GM21360 (cell line): ENCODE measurements at regions not wholly inside any gene's neighbourhood (a gene's known extent, or its start where the extent isn't known, plus 50 kb on each side); places are given as distances from the start of the nearest gene placed in this dataset.

Experiments used
- ATAC-seq: cut with Tn5 transposase; IDR thresholded peaks from one replicate; pipeline ENCODE4 v1.9.1; 2021; ENCODE audit warnings: mild to moderate bottlenecking, moderate library complexity; ENCODE audit not compliant: unreplicated experiment

GRCh38 chr5:133715616-133716015, 103.3 kb upstream of the FSTL4 start:
- no peak for ATAC-seq

- ATAC-seq: no peak
Measured at GRCh38 chr5:133715216-133715615, 102.9 kb upstream of the FSTL4 start.

GRCh38 chr5:133714161-133714915, 102.0 kb upstream of the FSTL4 start:
- ATAC-seq: no peak

GRCh38 chr5:133713751-133714150, 101.4 kb upstream of the FSTL4 start:
- ATAC-seq: no peak

- ATAC-seq: no peak
Measured at GRCh38 chr5:133713209-133713608, 100.9 kb upstream of the FSTL4 start.

GRCh38 chr5:133712562-133712961, 100.2 kb upstream of the FSTL4 start:
- no peak for ATAC-seq

GRCh38 chr5:133709209-133709725, 96.9 kb upstream of the FSTL4 start:
- no peak for ATAC-seq

- no peak for ATAC-seq
Measured at GRCh38 chr5:133708331-133708850, 96.0 kb upstream of the FSTL4 start.

GRCh38 chr5:133707629-133708028, 95.3 kb upstream of the FSTL4 start:
- ATAC-seq: no peak

- ATAC-seq: no peak
Measured at GRCh38 chr5:133706506-133707430, 94.4 kb upstream of the FSTL4 start.

- no peak for ATAC-seq
Measured at GRCh38 chr5:133705331-133705730, 93.0 kb upstream of the FSTL4 start.

GRCh38 chr5:133704411-133704810, 92.1 kb upstream of the FSTL4 start:
- ATAC-seq: no peak

- ATAC-seq: no peak
Measured at GRCh38 chr5:133703935-133704334, 91.6 kb upstream of the FSTL4 start.

GRCh38 chr5:133702791-133703770, 90.7 kb upstream of the FSTL4 start:
- no peak for ATAC-seq

- ATAC-seq: no peak
Measured at GRCh38 chr5:133701871-133702270, 89.5 kb upstream of the FSTL4 start.

GRCh38 chr5:133700251-133700650, 87.9 kb upstream of the FSTL4 start:
- no peak for ATAC-seq

- peak; percentile 55 for ATAC-seq
Measured at GRCh38 chr5:133698646-133699526, 86.5 kb upstream of the FSTL4 start.

GRCh38 chr5:133698259-133698554, 85.9 kb upstream of the FSTL4 start:
- ATAC-seq: no peak

GRCh38 chr5:133697536-133698258, 85.4 kb upstream of the FSTL4 start:
- ATAC-seq: no peak
